ENCODE measurements at regions not wholly inside any gene's neighbourhood (a gene's known extent, or its start where the extent isn't known, plus 50 kb on each side); places are given as distances from the start of the nearest gene placed in this dataset.

GRCh38 chr3:144839991-144840390, 868.4 kb downstream of the DIPK2A start:
- TF ChIP-seq POLR2A (IDR thresholded peaks at IDR 0.05) (no peak), CTCF (IDR thresholded peaks at IDR 0.05) (no peak)

All from tibial nerve (tissue), 3 donors.